Stimulated activated CD4-positive, alpha-beta T cell treated with anti-CD3 and anti-CD28 coated beads, Interleukin-12 subunit alpha, Interleukin-12 subunit beta, amount 100 ng/mL, for 24 hours (primary cell): ENCODE measurements at regions not wholly inside any gene's neighbourhood (a gene's known extent, or its start where the extent isn't known, plus 50 kb on each side); places are given as distances from the start of the nearest gene placed in this dataset.
"Not testable (repeated sequence)": the region's sequence is repeated elsewhere in the genome, so short reads cannot be mapped to it uniquely, and the experiment has no call there.

ENCODE experiments used
- DNase-seq, 2 experiments: peaks; one replicate each; pipeline ENCODE4 v3.0.0-alpha.2; 2020; ENCODE audit warnings: low read depth in 2 of 2

GRCh38 chr10:100638969-100639368 lies 103.2 kb downstream of the HIF1AN start:
- DNase-seq: not testable (repeated sequence)

GRCh38 chr10:100642295-100642994 lies 102.9 kb upstream of the PAX2 start:
- DNase-seq: no peak

GRCh38 chr10:100645091-100645490 lies 100.3 kb upstream of the PAX2 start:
- no peak for DNase-seq

- DNase-seq: no peak
Observed at GRCh38 chr10:100645613-100646392, 99.6 kb upstream of the PAX2 start.

GRCh38 chr10:100647928-100648327 lies 97.5 kb upstream of the PAX2 start:
- no peak for DNase-seq

- no peak for DNase-seq
Observed at GRCh38 chr10:100650693-100651092, 94.7 kb upstream of the PAX2 start.

GRCh38 chr10:100651099-100651498 lies 94.3 kb upstream of the PAX2 start:
- not testable (repeated sequence) for DNase-seq

- no peak for DNase-seq
Observed at GRCh38 chr10:100651916-100652315, 93.5 kb upstream of the PAX2 start.

- no peak for DNase-seq
Observed at GRCh38 chr10:100652406-100653135, 92.8 kb upstream of the PAX2 start.

GRCh38 chr10:100653238-100653956 lies 92.0 kb upstream of the PAX2 start:
- DNase-seq: no peak

GRCh38 chr10:100653957-100654781 lies 91.2 kb upstream of the PAX2 start:
- DNase-seq: peak; percentile 16 to 38

- DNase-seq: peak in 1 of 2 experiments; percentile 2
Observed at GRCh38 chr10:100654782-100655325, 90.5 kb upstream of the PAX2 start.

- no peak for DNase-seq
Observed at GRCh38 chr10:100655326-100655759, 90.0 kb upstream of the PAX2 start.

GRCh38 chr10:100655760-100656421 lies 89.5 kb upstream of the PAX2 start:
- DNase-seq: peak in 1 of 2 experiments; percentile 4

- DNase-seq: no peak
Observed at GRCh38 chr10:100656454-100656853, 88.9 kb upstream of the PAX2 start.

- no peak for DNase-seq
Observed at GRCh38 chr10:100658269-100658668, 87.1 kb upstream of the PAX2 start.

GRCh38 chr10:100659361-100660098 lies 85.9 kb upstream of the PAX2 start:
- no peak for DNase-seq

GRCh38 chr10:100660365-100660764 lies 85.0 kb upstream of the PAX2 start:
- DNase-seq: no peak

GRCh38 chr10:100660945-100661344 lies 84.4 kb upstream of the PAX2 start:
- no peak for DNase-seq
